HG03354 (cell line): ENCODE measurements at regions not wholly inside any gene's neighbourhood (a gene's known extent, or its start where the extent isn't known, plus 50 kb on each side); places are given as distances from the start of the nearest gene placed in this dataset.
"Not testable (repeated sequence)": the region's sequence is repeated elsewhere in the genome, so short reads cannot be mapped to it uniquely, and the experiment has no call there.

Experiments used
- ATAC-seq: cut with Tn5 transposase; IDR thresholded peaks from one replicate; pipeline ENCODE4 v1.9.1; 2021; ENCODE audit warnings: mild to moderate bottlenecking; ENCODE audit not compliant: unreplicated experiment, poor library complexity, severe bottlenecking

- ATAC-seq, result not testable (repeated sequence)
Observed at GRCh38 chr12:124070394-124071074, 97.5 kb downstream of the ZNF664 start.

GRCh38 chr12:124071075-124071443, 98.0 kb downstream of the ZNF664 start:
- ATAC-seq, result no peak

- no peak for ATAC-seq
Observed at GRCh38 chr12:124073356-124074035, 100.5 kb downstream of the ZNF664 start.

GRCh38 chr12:124075841-124076240, 102.8 kb downstream of the ZNF664 start:
- no peak for ATAC-seq

- no peak for ATAC-seq
Observed at GRCh38 chr12:124077701-124078100, 104.7 kb downstream of the ZNF664 start.

DNA sequence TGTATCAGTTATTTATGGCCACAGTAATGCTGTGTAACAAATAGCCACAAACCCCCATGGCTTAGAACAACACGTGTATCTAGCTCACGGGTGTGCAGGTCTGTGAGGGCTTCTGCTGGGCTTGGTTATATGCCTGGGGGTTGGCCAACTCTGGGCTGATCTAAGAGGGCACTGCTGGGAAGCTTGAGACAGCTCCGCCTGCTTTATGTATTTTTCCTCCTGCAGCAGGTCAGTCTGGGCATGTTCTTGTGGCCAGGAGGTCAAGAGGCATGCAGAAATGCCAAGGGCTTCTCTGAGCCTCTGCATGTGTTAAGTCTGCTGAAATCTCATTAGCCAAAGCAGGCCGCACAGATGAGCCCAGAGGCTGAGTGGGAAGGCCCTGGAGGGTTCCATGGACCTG, 105.8 kb downstream of the ZNF664 start:
- ATAC-seq, result no peak

- ATAC-seq, result no peak
Observed at GRCh38 chr12:124080649-124081048, 107.6 kb downstream of the ZNF664 start.

DNA sequence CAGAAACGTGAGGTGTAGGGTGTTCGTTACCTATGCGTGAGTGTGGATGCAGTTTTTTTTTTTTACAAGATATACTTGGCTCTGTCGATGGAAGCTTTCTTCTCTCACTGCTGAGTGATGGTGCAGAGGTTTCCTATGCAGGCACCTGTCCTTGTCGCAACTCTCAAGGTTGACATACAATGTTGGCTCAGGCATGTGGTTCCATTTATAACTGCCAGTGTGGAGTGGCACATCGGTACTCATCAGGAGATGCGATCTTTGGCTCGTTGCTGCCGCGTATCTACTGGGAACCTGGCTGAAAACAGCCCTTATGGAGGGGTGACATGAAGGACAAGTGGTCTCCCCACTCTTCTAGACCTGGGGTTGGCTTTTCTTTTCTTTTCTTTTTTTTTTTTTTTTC, 109.0 kb downstream of the ZNF664 start:
- ATAC-seq, result no peak

GRCh38 chr12:124082687-124083086, 109.7 kb downstream of the ZNF664 start:
- ATAC-seq, result no peak

GRCh38 chr12:124083708-124084107, 110.7 kb downstream of the ZNF664 start:
- no peak for ATAC-seq

DNA sequence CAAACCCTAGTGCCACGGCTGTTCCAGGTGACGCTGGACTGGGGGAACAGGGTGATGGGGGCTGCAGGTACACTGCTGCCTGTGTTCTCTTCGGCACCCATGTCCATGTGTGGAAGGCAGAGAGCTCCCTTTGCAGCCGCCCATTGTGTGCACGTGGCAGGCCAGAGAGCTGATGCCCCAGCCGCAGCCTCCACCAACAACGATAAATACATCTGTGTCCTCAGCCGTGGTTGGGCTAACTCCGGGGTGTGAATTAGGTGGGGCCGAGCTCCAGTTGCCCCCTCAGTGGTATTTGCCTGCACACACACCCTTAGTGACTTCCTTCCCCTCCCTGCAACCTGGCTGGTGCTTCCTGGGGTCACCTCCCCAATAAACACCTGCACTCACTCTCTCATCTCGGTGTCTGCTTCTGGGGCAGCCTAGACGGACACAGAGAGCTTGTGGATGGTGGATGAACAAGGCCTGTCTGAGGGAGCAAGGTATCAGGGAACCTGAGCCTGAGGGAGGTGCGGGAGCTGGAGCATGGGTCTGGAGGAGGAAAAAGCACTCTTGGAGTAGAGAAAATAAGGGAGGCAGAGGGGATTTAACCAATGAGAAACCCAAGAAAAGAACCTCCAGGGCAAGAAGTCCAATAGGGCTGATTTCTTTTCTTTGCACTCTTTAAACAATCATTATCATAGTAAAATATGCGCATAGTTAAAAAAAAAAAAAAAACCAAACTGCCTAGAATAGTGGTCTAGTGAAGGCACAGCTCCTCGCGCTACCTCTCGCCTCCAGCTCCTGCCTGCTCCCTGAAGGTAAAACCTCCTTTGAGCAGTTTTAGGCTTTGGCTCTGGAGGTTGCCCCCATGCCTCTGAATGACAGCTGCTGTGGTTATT, 112.6 kb downstream of the ZNF664 start:
- ATAC-seq, result no peak

DNA sequence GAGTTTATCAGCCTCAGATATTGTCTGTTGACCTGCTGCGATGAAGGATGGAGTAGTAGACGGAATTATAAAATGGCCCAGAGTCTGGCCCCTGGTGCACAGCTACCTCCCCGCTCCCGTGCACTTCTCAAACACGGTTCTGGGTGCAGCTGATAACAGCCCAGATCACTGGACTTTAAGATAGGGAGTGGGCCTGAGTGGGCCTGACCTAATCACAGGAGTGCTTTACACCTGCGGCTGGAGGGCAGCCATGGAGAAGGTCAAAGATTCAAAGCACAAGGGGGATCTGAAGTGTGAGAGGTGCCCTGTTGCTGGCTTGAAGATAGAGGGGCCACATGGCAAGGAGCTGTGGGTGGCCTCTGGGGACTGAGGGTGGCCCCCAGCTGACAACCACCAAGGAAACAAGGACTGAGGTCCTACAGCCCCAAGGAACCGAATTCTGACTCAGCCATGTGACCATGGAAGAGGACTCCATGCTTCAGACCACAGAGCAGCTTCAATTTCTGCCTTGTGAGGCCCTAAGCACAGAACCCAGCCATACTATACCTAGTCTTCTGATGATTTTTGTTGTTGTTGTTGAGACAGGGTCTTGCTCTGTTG, 113.4 kb downstream of the ZNF664 start:
- no peak for ATAC-seq

GRCh38 chr12:124087266-124088051, 114.4 kb downstream of the ZNF664 start:
- ATAC-seq, result no peak

GRCh38 chr12:124088217-124088907, 115.3 kb downstream of the ZNF664 start:
- no peak for ATAC-seq

DNA sequence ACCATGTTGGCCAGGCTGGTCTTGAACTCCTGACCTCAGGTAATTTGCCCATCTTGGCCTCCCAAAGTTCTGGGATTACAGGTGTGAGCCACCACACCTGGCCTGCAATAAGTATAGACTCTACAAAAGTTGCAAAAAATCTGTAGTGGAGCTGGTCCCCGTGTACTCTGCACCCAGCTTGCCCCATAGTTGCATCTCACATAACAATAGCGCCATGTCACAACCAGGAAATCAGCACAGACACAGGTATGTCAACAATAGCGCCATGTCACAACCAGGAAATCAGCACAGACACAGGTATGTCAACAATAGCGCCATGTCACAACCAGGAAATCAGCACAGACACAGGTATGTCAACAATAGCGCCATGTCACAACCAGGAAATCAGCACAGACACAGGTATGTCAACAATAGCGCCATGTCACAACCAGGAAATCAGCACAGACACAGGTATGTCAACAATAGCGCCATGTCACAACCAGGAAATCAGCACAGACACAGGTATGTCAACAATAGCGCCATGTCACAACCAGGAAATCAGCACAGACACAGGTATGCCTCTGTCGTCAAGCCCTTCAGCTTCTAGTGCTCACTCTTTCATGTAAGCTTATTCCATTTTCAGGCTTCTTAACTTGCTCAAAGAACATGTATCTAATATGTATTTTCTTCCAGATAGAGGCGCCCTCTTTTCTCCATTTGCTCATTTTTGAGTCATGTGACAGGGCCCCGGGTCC, 116.3 kb downstream of the ZNF664 start:
- not testable (repeated sequence) for ATAC-seq

- ATAC-seq, result no peak
Observed at GRCh38 chr12:124091835-124092234, 118.8 kb downstream of the ZNF664 start.

GRCh38 chr12:124092532-124092931, 119.5 kb downstream of the ZNF664 start:
- ATAC-seq, result not testable (repeated sequence)

DNA sequence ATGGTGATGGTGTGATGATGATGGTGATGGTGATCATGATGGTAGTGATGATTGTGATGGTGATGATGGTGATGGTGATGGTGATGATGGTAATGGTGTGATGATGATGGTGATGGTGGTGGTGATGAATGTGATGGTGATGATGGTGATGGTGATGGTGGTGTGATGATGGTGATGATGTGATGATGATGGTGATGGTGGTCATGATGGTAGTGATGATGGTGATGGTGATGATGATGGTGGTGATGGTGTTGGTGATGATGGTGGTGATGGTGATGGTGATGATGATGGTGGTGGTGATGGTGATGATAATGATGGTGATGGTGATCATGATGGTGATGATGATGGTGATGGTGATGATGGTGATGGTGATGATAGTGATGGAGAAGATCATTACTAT, 120.3 kb downstream of the ZNF664 start:
- no peak for ATAC-seq
